GM18907 (cell line): ENCODE measurements at regions not wholly inside any gene's neighbourhood (a gene's known extent, or its start where the extent isn't known, plus 50 kb on each side); places are given as distances from the start of the nearest gene placed in this dataset.
A peak's percentile ranks its signal among the peaks of the same experiment; 100 is the strongest.

Experiments used
- ATAC-seq: cut with Tn5 transposase; IDR thresholded peaks from one replicate; pipeline ENCODE4 v1.9.1; 2021; ENCODE audit warnings: mild to moderate bottlenecking, moderate library complexity; ENCODE audit not compliant: unreplicated experiment

DNA sequence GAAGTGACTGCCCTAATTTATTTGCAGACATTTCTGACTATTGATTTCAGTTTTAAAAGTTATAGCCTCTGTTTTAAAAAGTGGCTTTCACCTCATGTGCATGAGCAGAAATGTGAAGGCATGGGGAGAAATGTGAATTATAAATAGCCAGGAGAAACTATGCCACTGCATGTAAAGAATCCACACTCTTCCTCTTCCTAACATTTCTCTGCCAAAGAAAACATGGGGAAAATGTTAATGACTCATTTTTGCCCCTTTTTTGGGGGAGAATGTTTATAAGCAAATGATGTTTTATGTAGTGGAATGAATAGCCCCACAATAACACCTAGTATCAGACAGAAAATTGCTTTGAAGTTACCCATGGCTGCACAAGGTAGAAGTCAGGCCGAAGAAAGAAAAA lies 249.0 kb upstream of the TANK start:
- no peak for ATAC-seq

DNA sequence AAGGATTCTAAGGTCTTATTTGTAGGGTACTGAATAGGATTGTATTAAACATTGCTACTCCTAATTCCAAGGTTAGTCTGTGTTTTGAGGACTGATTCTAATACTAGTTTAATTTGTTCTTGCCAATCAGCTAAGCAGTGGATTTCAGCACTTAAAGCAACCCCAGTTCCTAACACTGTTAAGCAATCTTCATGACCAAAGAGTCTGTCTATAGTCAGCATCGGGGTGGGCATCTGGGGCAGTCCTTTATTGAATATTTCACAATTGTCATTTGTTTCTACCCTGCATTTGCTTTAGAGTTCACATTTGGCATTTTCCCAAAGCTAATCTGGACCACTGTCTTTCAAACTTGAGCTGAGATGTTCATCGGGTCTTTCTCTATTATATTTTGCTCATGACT lies 248.0 kb upstream of the TANK start:
- no peak for ATAC-seq

DNA sequence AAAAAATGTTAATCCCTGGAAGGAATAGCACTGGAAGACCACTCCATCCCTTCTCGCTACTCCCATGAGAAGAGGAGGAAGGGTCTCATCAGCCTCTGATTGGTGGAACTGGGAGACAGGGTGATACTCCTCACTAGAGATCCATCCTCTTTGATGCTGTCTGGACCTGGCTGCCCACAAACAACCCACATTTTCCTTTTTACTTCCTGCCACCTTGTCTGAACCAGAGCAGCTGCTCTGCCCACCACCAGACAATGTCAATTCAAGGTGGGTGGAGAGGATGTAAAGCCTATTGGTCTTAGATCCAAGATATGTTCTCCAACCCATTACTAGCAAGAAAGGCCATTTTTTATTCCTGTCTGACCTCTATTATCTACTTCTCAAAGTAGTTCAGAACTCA lies 246.9 kb upstream of the TANK start:
- ATAC-seq, result no peak

- ATAC-seq, result no peak
These were observed 246.0 kb upstream of the TANK start for GRCh38 chr2:160914217-160914616.

- no peak for ATAC-seq
These were observed 243.9 kb upstream of the TANK start for GRCh38 chr2:160916300-160916699.

DNA sequence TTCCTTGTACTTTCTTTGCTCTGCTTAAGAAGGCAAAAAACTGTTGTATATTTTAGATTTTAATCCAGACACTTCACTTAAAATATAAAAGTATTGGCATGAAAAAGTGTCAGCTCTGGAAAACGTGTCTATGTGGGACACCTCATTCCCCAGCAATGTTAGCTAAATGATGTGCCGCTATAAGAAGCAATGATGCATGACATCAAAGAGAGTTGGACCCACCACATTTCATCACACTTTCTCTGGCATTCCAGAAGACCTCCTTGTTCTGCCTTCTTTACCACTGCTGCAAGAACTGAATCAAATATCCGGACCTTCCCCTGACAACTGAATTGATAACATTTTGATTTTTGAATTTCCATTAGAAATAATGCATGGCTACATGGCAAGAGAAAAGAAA lies 242.4 kb upstream of the TANK start:
- no peak for ATAC-seq

DNA sequence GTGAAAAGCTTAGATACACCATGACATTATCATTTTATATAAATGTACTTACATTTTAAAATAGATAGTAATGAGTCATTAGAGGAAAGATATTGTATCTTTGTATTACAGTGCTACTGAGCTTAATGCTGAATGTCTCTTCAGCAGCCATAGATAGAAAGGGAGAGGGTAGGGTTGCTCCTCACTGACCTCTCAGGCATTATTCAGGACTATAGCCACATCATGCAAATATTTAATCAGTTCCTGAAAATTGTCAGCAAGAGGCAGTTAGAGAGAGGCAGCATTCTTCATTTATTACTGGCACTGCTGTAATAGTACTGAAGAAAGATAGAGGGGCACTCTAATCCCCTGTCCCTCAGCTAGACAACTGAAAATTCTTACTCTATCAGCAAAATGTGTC lies 242.0 kb upstream of the TANK start:
- ATAC-seq, result no peak

DNA sequence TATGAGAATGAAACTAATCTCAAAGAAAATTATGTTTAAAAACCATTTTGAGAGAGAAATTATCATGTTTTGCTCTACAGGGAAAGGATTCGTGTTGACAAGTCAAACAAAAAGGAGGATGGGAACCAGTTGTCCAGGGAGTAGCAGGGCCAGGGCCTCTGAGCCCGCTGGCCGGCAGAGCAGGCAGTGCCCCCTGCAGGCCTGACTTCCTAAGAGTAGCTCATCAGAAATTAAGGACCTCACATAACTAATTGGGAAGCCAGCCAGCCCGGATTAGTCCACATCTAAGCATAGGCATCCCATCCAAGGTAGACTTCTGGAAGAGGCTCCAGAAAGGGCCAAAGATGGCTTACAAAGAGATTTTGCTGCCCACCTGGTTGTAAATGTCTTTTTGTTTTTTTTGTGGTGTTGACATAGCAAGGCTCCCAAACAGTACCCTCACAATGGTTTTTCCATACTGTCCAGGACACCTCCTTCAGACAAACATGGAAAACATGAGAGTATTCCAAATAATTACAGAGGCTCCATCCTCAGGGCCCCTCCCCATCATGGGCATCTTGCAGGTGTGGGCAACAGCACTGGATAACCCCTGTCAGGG lies 241.2 kb upstream of the TANK start:
- ATAC-seq, result no peak

DNA sequence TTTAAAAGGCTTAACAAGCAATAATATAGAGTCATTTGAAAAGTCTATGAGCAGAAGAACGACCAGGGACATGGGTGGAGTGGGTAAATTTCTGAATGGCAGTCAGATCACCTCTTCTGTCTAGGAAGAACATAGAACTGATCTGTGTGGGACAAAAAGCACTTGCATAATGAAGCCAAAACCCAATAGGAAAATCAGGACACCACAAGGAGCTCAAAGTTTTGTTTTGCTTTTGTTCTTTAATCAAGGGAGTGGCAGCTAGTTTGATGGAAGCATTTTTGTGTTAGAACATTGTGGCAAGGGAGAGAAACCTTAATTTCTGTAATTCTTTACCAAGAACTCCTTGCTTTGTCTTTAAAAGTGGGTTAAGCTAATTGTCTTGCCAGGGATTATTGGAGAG lies 240.2 kb upstream of the TANK start:
- no peak for ATAC-seq

DNA sequence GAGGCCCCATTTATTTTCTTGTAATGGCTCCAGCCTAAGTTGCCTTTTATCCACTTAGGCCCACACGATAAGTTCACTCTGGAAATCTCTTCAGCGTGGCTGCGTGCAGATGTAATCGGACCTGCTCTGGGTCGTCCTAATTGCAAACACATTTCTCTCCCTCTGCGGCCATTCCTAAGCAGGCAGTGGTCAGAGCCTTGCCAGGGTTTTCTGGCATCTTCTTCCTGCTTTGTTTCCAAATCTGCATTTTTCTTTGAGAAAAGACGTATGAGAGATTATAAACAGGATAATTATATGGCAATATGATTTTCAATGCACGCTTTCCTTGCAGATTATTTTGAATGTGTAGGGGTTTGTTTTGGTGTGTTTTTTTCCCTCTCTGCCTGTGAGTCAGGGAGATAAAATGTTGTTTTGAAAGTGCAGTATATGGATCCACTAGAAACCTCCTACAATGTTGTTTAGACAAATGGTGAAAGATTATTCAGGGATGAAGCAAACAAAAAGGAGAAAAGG lies 239.4 kb upstream of the TANK start:
- ATAC-seq, result no peak

DNA sequence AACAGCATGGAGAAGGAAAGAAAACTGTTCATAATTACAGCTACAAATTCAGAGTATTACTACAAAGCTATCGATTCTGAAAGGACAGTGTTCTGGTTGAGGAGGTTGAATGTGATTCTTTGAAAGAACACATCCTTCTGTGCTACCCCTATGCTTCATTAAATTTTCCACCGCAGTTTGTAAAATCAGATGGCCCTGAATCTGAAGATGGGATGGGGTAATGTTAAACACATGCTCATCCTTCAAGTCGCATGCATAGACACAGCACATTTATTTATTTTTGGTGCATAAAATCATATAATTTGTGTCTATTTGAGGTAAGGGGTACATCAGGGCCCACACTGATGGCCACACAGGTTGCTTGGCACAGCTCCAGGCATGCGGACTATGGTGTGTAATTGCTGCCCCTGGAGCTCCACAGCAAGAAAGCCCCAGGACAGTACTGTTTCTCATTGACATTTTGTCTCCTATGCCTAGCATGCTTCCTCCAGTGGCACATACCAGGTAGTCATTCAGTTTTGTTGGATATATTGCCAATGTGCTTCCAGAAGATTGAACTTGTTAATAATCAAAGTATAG lies 238.8 kb upstream of the TANK start:
- ATAC-seq, result no peak

DNA sequence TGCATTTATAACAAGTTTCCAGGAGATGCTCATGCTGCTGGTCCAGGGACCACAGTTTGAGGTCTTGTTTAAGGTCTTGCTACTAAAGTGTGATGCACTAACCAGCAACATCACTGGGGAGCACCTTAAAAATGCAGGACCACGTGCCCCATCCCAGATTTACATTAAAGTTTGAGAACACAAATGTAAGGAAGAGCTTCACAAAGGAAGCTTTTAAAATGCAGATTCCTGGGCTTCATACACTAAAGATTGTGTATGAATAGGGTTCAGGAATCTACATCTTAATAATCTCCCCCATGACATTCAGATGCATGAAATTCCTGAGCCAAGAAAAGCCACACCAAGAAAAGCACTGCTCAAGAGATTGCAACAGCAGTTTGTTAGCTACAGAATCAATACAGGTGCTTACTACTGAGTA lies 235.3 kb upstream of the TANK start:
- no peak for ATAC-seq

DNA sequence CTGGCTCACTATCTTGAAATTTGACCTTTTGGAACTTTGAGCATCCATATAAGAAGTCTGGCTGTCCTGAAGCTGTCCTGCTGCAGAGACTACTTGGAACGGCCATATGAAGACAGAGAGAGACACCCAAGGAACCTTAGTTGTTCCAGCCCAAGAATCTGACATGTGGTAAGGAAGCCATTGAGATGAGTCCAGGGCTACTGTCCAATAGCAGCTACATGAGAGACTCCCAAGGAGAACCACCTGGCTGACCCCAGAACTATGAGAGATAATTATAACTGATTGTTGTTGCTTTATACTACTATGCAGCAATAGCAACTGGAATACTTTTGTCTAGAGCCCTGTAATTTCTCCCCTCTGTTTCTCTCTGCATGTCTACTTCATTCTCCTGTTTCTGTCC lies 234.3 kb upstream of the TANK start:
- ATAC-seq, result no peak

GRCh38 chr2:160927324-160927723 lies 232.9 kb upstream of the TANK start:
- ATAC-seq, result no peak

DNA sequence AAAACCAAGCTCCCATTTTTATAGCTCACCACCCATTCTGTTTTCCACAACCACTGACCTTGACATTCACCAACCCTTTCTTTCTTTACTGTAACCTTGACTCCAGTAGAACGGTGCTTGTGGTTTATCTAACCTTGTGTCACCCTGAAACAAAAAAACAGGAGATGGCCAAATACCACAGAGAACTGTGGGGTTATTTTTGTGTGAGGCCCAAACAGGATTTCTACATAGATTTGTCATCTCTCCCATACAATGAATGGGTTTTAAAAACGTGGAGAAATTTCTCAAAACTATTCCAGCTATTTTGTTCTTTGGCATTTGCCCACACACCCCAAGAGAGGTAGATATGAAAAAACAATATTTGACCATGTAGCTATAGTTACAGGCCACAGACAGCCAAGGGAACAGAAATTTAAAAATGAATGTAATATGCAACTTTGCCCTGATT lies 231.3 kb upstream of the TANK start:
- no peak for ATAC-seq

- ATAC-seq, result no peak
These were observed 228.7 kb upstream of the TANK start for GRCh38 chr2:160931531-160931930.

DNA sequence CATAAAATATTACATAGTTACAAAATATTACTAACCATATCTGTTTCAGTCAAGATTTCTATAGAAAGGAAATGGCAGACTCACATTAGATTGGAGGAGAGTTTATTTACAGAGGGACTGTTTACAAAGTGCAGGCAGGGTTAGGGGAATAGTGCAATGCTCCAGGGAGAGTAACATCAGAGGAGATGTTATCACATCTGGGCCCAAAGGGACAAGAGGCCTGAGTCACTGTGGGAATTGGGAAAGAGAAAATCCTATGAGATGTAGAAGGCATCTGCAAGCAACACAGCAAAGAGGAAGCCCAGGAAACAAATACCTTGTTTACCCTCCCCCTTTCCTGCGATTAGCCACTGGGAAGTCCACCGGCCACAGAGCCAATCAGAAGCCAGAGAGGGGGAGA lies 227.3 kb upstream of the TANK start:
- no peak for ATAC-seq

- ATAC-seq, result no peak
These were observed 226.0 kb upstream of the TANK start for GRCh38 chr2:160934263-160934662.

DNA sequence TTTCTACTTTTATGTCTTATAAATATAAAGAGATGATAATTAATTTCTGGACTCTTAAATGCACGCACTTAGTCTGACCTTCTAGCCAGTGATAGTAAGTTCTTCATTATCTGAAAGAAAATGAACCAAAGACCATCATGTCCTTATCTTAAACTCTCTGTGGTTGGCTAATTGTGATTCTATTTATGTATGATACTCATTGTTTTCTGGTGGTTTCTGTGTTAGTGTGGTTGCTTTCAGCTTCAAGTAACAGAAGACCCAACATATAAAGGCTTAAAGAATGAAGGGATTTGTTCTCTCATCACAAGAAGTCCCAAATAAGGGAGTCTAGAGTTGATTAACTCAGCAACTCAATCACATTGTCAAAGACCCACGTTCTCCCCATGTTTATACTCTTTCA lies 225.2 kb upstream of the TANK start:
- ATAC-seq, result no peak

- no peak for ATAC-seq
These were observed 224.0 kb upstream of the TANK start for GRCh38 chr2:160936044-160936806.

DNA sequence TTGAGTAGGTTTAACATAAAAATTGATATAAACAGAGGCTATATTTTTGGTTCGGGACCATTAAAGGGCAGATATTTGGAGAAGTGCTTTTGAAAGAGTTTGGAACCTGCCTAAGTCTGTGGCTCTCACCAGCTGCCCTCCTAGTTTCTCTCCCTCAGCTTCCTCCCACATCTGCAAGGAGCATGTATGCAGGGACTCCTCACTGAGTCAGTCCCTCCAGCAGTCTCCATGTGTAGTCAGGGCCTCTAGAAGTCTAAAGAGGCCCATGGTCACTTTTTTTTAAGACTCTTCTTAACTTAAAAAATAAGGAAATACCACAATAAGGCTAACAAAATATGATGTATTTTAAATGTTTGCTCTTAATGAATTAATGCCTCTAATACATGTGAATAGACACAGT lies 220.0 kb upstream of the TANK start:
- ATAC-seq, result no peak

DNA sequence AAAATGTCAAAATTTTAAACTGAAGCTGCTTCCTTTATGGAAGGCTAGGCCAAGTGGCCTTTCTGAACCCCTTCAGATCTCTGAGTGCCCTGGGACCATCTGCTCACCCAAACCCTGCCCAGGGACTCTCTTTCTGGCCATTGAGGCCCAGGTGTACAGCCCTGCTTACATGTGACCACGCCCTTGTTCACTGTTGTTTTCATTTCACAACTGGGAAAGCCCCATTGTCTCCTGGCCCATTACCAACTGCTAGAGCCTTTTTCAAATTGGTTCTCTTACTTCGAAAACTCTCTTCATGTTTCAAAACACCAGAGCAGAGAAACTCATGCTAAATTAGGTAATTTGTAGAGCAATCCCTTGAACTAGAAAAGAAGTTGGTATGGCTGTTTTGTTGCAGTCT lies 219.5 kb upstream of the TANK start:
- peak; percentile 81 for ATAC-seq
